ENCODE measurements at regions not wholly inside any gene's neighbourhood (a gene's known extent, or its start where the extent isn't known, plus 50 kb on each side); places are given as distances from the start of the nearest gene placed in this dataset.
"Not testable (repeated sequence)": the region's sequence is repeated elsewhere in the genome, so short reads cannot be mapped to it uniquely, and the experiment has no call there.

GRCh38 chr17:71467719-71468118 is 653.1 kb upstream of the SOX9 start:
- no peak for DNase-seq

GRCh38 chr17:71470062-71470461 is 650.8 kb upstream of the SOX9 start:
- no peak for DNase-seq

GRCh38 chr17:71472809-71473789 is 647.7 kb upstream of the SOX9 start:
- DNase-seq = no peak

- no peak for DNase-seq
These were observed 643.5 kb upstream of the SOX9 start for GRCh38 chr17:71477356-71477755.

GRCh38 chr17:71480099-71480498 is 640.7 kb upstream of the SOX9 start:
- DNase-seq = no peak

GRCh38 chr17:71482625-71483024 is 638.2 kb upstream of the SOX9 start:
- DNase-seq = no peak

- DNase-seq = no peak
These were observed 636.3 kb upstream of the SOX9 start for GRCh38 chr17:71484546-71484945.

- DNase-seq = no peak
These were observed 635.4 kb upstream of the SOX9 start for GRCh38 chr17:71485426-71485825.

- DNase-seq = no peak
These were observed 634.6 kb upstream of the SOX9 start for GRCh38 chr17:71486261-71486660.

GRCh38 chr17:71488851-71489250 is 632.0 kb upstream of the SOX9 start:
- no peak for DNase-seq

GRCh38 chr17:71494062-71494855 is 626.6 kb upstream of the SOX9 start:
- no peak for DNase-seq

- no peak for DNase-seq
These were observed 625.4 kb upstream of the SOX9 start for GRCh38 chr17:71495420-71495819.

- DNase-seq = no peak
These were observed 624.3 kb upstream of the SOX9 start for GRCh38 chr17:71496552-71496951.

- DNase-seq = no peak
These were observed 619.9 kb upstream of the SOX9 start for GRCh38 chr17:71500761-71501555.

- DNase-seq = no peak
These were observed 619.1 kb upstream of the SOX9 start for GRCh38 chr17:71501711-71502110.

- DNase-seq = no peak
These were observed 618.4 kb upstream of the SOX9 start for GRCh38 chr17:71502443-71502842.

- DNase-seq = no peak
These were observed 616.9 kb upstream of the SOX9 start for GRCh38 chr17:71503710-71504465.

- no peak for DNase-seq
These were observed 615.6 kb upstream of the SOX9 start for GRCh38 chr17:71505200-71505599.

- DNase-seq = no peak
These were observed 614.8 kb upstream of the SOX9 start for GRCh38 chr17:71505981-71506380.

- DNase-seq = no peak
These were observed 609.4 kb upstream of the SOX9 start for GRCh38 chr17:71511266-71511995.

- DNase-seq = not testable (repeated sequence)
These were observed 607.1 kb upstream of the SOX9 start for GRCh38 chr17:71513725-71514124.

GRCh38 chr17:71516149-71516548 is 604.7 kb upstream of the SOX9 start:
- no peak for DNase-seq

Measured in CD4-positive, alpha-beta T cell treated with Interleukin-4 for 4 hours (primary cell).